WTC11 (cell line): ENCODE measurements at regions not wholly inside any gene's neighbourhood (a gene's known extent, or its start where the extent isn't known, plus 50 kb on each side); places are given as distances from the start of the nearest gene placed in this dataset.

Experiments
- ATAC-seq: fragments of 200-7000 bp; cut with Tn5 transposase; 2 replicates; pipeline ENCODE4 v1.10.0; 2021; ENCODE audit warnings: mild to moderate bottlenecking, moderate library complexity
- CTCF ChIA-PET: fragments of 300-600 bp; sonication (Branson Sonifier 250); formaldehyde crosslinking; loops from one replicate; lab custom pipeline; 2021; ENCODE audit warnings: antibody characterized with exemption; lab: Charles Lee
- POLR2A ChIA-PET: fragments of 350-600 bp; sonication (Branson Sonifier 250); formaldehyde crosslinking; loops from one replicate; lab custom pipeline; 2021; ENCODE audit warnings: antibody characterized with exemption; lab: Charles Lee
- DNase-seq: peaks from one replicate; pipeline ENCODE4 v3.0.0; 2021; ENCODE audit warnings: low spot score
- H3K27ac Mint-ChIP-seq: 2 replicates; pipeline ENCODE4 v1.8.0; 2021; ENCODE audit warnings: mixed read lengths
- H3K27me3 Mint-ChIP-seq: 2 replicates; pipeline ENCODE4 v1.8.0; 2021; ENCODE audit warnings: low read depth, mild to moderate bottlenecking, moderate library complexity, mixed read lengths
- H3K36me3 Mint-ChIP-seq: 2 replicates; pipeline ENCODE4 v1.8.0; 2021; ENCODE audit warnings: mixed read lengths
- H3K4me1 Mint-ChIP-seq: 2 replicates; pipeline ENCODE4 v1.8.0; 2022; ENCODE audit warnings: mixed read lengths
- H3K4me3 Mint-ChIP-seq: 2 replicates; pipeline ENCODE4 v1.8.0; 2021; ENCODE audit warnings: mild to moderate bottlenecking, moderate library complexity, mixed read lengths
- H3K9me3 Mint-ChIP-seq: 2 replicates; pipeline ENCODE4 v1.8.0; 2021; ENCODE audit warnings: mixed read lengths
- AR ChIP-seq: fragments of 250-450 bp; sonication (Bioruptor Pico); IDR thresholded peaks from 2 replicates; pipeline ENCODE4 v1.9.0; 2021; ENCODE audit warnings: mild to moderate bottlenecking
- ARID4B ChIP-seq: sonication (generic); formaldehyde crosslinking; IDR thresholded peaks from 2 replicates; pipeline ENCODE4 v1.8.0; 2023; ENCODE audit warnings: missing genetic modification reagents, mild to moderate bottlenecking, borderline replicate concordance
- ATF2 ChIP-seq: sonication (generic); formaldehyde crosslinking; IDR thresholded peaks from 2 replicates; pipeline ENCODE4 v1.8.1; 2022; ENCODE audit warnings: low read depth, missing genetic modification reagents, borderline replicate concordance
- ATF3 ChIP-seq: sonication (generic); formaldehyde crosslinking; conservative IDR thresholded peaks from 2 replicates; pipeline ENCODE4 v1.8.1; 2022; ENCODE audit warnings: mild to moderate bottlenecking, missing genetic modification reagents
- FOXP1 ChIP-seq: sonication (generic); formaldehyde crosslinking; IDR thresholded peaks from 2 replicates; pipeline ENCODE4 v1.8.0; 2022; ENCODE audit warnings: missing genetic modification reagents, mild to moderate bottlenecking, moderate library complexity, borderline replicate concordance
- NFE2L1 ChIP-seq: sonication (generic); formaldehyde crosslinking; IDR thresholded peaks from 2 replicates; pipeline ENCODE4 v1.8.1; 2023; ENCODE audit warnings: missing genetic modification reagents
- NR1H2 ChIP-seq: sonication (generic); formaldehyde crosslinking; IDR thresholded peaks from 2 replicates; pipeline ENCODE4 v1.9.0; 2021; ENCODE audit warnings: mild to moderate bottlenecking, moderate library complexity, missing genetic modification reagents
- SOX15 ChIP-seq: fragments of 250-450 bp; sonication (Bioruptor Pico); IDR thresholded peaks from 2 replicates; pipeline ENCODE4 v1.9.0; 2021; ENCODE audit warnings: mild to moderate bottlenecking
- TEAD4 ChIP-seq: sonication (generic); formaldehyde crosslinking; IDR thresholded peaks from 2 replicates; pipeline ENCODE4 v1.8.0; 2022; ENCODE audit warnings: mild to moderate bottlenecking, missing genetic modification reagents
- ZNF232 ChIP-seq: sonication (generic); formaldehyde crosslinking; IDR thresholded peaks from 2 replicates; pipeline ENCODE4 v1.8.0; 2022; ENCODE audit warnings: mild to moderate bottlenecking, missing genetic modification reagents
- ZNF317 ChIP-seq: sonication (generic); formaldehyde crosslinking; IDR thresholded peaks from 2 replicates; pipeline ENCODE4 v1.8.1; 2023; ENCODE audit warnings: low read depth, mild to moderate bottlenecking, moderate library complexity, missing genetic modification reagents, borderline replicate concordance
- ZNF423 ChIP-seq: fragments of 250-450 bp; sonication (Bioruptor Pico); IDR thresholded peaks from 2 replicates; pipeline ENCODE4 v2.1.2; 2022; ENCODE audit warnings: mild to moderate bottlenecking, moderate library complexity
- ZNF512 ChIP-seq: sonication (generic); formaldehyde crosslinking; IDR thresholded peaks from 2 replicates; pipeline ENCODE4 v1.8.1; 2022; ENCODE audit warnings: missing genetic modification reagents, borderline replicate concordance
- ZNF532 ChIP-seq: fragments of 250-450 bp; sonication (Bioruptor Pico); IDR thresholded peaks from 2 replicates; pipeline ENCODE4 v1.9.0; 2021; ENCODE audit warnings: mild to moderate bottlenecking, borderline replicate concordance
- ZSCAN18 ChIP-seq: fragments of 250-450 bp; sonication (Bioruptor Pico); IDR thresholded peaks from 2 replicates; pipeline ENCODE4 v2.1.2; 2022; ENCODE audit warnings: mild to moderate bottlenecking, moderate library complexity

GRCh38 chr2:228417956-228418355 lies 236.5 kb upstream of the SPHKAP start (continued):
- TF ChIP-seq NR1H2 (CRISPR knock-in tag) (no peak), ZNF317 (no peak), ZNF232 (CRISPR knock-in tag) (no peak), NFE2L1 (CRISPR knock-in tag) (no peak), ATF3 (CRISPR knock-in tag) (no peak), ZNF512 (CRISPR knock-in tag) (no peak), SOX15 (CRISPR knock-in tag) (no peak), ZSCAN18 (CRISPR knock-in tag) (no peak), FOXP1 (CRISPR knock-in tag) (no peak), TEAD4 (CRISPR knock-in tag) (no peak)

- ChIA-PET CTCF (no interaction called here), POLR2A (interaction anchor here (0.7 kb wide), 1 partner anchor 30 kb away, joined by 4 read pairs; no protein-coding TSS in a partner anchor)
- Mint-ChIP-seq H3K4me1 (no peaks in the 10 kb centered on the region), H3K4me3 (no peak overlapping the region), H3K9me3 (peaks cover 8% of the 10 kb centered on the region), H3K27ac (no peak overlapping the region), H3K27me3 (peaks cover 3% of the 10 kb centered on the region; the same call in 1 of the 2 replicates), H3K36me3 (0 out of 2 replicates have a peak, but pooled peaks cover 3% of the 10 kb centered on the region)
- ATAC-seq (no peak), DNase-seq (no peak)
- TF ChIP-seq ARID4B = no peak
These were observed 236.0 kb upstream of the SPHKAP start for GRCh38 chr2:228417526-228417925.

GRCh38 chr2:228410061-228410460 lies 228.6 kb upstream of the SPHKAP start:
- H3K4me3 Mint-ChIP-seq = no peak overlapping the region
- H3K9me3 Mint-ChIP-seq = no peaks in the 10 kb centered on the region; the same call in 1 of the 2 replicates
- no peak for ATAC-seq
- POLR2A ChIA-PET = no interaction called here
- H3K27me3 Mint-ChIP-seq = no peaks in the 10 kb centered on the region
- CTCF ChIA-PET = no interaction called here
- no peaks in the 10 kb centered on the region for H3K36me3 Mint-ChIP-seq
- DNase-seq = no peak
- H3K27ac Mint-ChIP-seq = no peak overlapping the region
- H3K4me1 Mint-ChIP-seq = no peaks in the 10 kb centered on the region
- TF ChIP-seq NR1H2 (CRISPR knock-in tag) (no peak), ZNF423 (no peak), ZNF532 (CRISPR knock-in tag) (no peak), SOX15 (CRISPR knock-in tag) (no peak), ATF2 (CRISPR knock-in tag) (no peak), AR (CRISPR knock-in tag) (no peak)
